Dendritic cell treated with granulocyte-macrophage colony-stimulating factor and Interleukin-4, amounts not matched to agents 40 ng/mL and 50 ng/mL, for 4 days (primary cell): ENCODE measurements at regions not wholly inside any gene's neighbourhood (a gene's known extent, or its start where the extent isn't known, plus 50 kb on each side); places are given as distances from the start of the nearest gene placed in this dataset.

Experiments
- H3K27ac Mint-ChIP-seq: one replicate; pipeline ENCODE4 v1.8.0; 2022; ENCODE audit warnings: mild to moderate bottlenecking, mixed read lengths
- H3K27me3 Mint-ChIP-seq: one replicate; pipeline ENCODE4 v1.8.0; 2022; ENCODE audit warnings: mild to moderate bottlenecking, mixed read lengths
- H3K36me3 Mint-ChIP-seq: one replicate; pipeline ENCODE4 v1.8.0; 2022; ENCODE audit warnings: low read depth, mixed read lengths
- H3K4me1 Mint-ChIP-seq: one replicate; pipeline ENCODE4 v1.8.0; 2022; ENCODE audit warnings: low read depth, mixed read lengths
- H3K4me3 Mint-ChIP-seq: one replicate; pipeline ENCODE4 v1.8.0; 2022; ENCODE audit warnings: mild to moderate bottlenecking, moderate library complexity, mixed read lengths
- H3K9me3 Mint-ChIP-seq: one replicate; pipeline ENCODE4 v1.8.0; 2022; ENCODE audit warnings: mixed read lengths
- intact Hi-C: fragments of 100-400 bp; cut with micrococcal nuclease; formaldehyde crosslinking; loops from one replicate; pipeline ENCODE4 v1.15.0; 2022

DNA sequence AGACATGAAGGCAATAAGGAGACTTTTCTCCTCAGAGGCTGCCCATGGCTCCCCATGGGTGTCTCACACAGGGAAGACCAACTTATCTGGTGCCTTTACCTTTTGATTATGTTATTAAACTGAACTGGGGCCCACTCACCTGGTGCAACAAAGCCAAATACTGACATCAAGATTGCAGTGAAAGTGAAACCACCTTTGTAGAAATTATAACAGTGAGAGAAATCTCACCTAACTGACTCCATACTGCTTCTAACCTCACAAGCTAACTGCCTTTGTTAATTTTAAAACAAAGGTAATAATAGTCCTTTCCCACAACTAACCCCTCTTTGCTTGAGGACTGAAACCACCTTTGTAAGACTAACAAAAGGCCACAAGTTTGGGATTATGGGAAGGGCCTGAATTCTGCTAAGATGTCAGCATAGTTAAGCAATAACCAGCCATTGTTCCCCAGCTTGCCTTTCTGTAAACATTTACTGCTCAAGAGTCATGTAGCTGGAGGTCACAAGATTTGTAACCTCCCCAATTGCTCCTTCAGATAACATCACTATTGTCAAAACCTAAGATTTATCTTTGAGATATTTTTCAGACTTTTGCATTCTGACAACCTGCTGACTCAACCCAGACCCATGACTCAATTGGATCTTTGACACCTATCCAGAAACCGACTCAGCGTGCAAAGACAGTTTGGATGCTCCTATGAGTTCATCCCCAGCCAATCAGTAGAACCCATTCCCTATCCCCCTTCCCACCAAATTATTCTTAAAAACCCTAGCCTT lies 420.3 kb upstream of the CFAP20DC start:
- no peaks in the 10 kb centered on the region for H3K27me3 Mint-ChIP-seq
- no peak overlapping the region for H3K27ac Mint-ChIP-seq
- no peak overlapping the region for H3K4me3 Mint-ChIP-seq
- no peaks in the 10 kb centered on the region for H3K4me1 Mint-ChIP-seq
- H3K9me3 Mint-ChIP-seq = peaks cover 9% of the 10 kb centered on the region
- intact Hi-C loops = no loop called here
- H3K36me3 Mint-ChIP-seq = no peaks in the 10 kb centered on the region

DNA sequence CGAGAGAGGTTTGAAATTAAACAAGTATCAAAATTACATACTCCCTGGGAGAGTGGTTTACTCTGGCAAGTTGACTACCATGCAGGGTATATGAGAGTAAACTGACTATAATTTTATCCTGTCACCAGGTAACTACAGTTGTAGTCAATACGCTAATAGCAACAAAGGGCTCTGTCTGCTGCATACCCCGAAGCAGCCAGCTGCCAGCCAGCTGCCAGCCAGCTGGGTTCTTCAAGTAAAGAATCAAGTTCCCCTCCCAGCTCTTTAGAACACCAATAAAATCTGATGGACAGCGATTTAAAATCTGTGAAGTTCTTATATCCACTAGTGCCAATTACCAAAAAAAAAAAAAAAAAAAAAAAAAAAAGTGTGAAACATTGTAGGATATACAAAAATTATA lies 417.7 kb upstream of the CFAP20DC start:
- Mint-ChIP-seq H3K36me3 (no peaks in the 10 kb centered on the region), H3K4me1 (no peaks in the 10 kb centered on the region), H3K4me3 (no peak overlapping the region), H3K27me3 (no peaks in the 10 kb centered on the region), H3K27ac (no peak overlapping the region), H3K9me3 (peaks cover 9% of the 10 kb centered on the region)
- intact Hi-C loops = no loop called here

DNA sequence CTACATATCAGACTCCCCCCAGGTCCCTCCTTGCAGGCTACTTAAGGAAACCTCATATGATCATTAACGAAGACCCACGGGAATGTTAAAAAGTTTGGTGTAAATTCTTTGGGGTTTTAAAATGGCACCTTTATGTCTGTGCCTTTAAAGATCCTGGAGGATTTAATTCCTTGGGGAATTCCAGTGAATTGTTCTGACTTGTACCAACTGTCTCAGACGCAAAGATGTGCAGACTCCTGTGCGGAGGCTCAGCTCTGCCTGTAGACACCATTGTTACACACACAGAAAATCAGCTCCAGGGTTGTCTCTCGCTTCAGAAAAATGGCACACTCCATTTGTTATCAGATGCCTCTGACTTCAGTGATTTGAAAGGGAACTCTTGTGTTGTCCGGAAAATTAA lies 414.4 kb upstream of the CFAP20DC start:
- Mint-ChIP-seq H3K9me3 (peaks cover 17% of the 10 kb centered on the region), H3K27me3 (no peaks in the 10 kb centered on the region), H3K36me3 (no peaks in the 10 kb centered on the region), H3K4me3 (no peak overlapping the region), H3K4me1 (no peaks in the 10 kb centered on the region), H3K27ac (no peak overlapping the region)
- intact Hi-C loops = no loop called here

DNA sequence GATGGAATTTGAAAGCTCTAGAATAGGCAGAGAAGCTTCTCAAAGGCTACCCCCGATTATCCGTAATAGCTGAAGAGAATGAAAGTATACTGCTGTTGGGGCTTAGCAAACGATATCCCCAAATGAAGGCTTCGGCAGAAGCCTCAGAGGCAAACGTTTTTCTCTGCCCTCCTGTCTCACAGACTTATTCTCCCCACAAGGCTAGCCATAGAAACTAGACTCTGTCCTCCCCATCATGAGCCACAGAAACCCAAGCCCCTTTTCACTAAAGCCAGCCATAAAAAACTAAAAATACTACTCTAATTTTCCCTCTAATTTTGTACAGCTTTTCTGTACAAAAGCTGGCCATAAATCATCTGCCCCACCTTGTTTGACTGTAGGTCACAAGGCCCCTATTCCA lies 413.4 kb upstream of the CFAP20DC start:
- no peak overlapping the region for H3K27ac Mint-ChIP-seq
- H3K36me3 Mint-ChIP-seq = no peaks in the 10 kb centered on the region
- H3K4me3 Mint-ChIP-seq = no peak overlapping the region
- intact Hi-C loops = no loop called here
- H3K27me3 Mint-ChIP-seq = no peaks in the 10 kb centered on the region
- H3K4me1 Mint-ChIP-seq = no peaks in the 10 kb centered on the region
- peaks cover 17% of the 10 kb centered on the region for H3K9me3 Mint-ChIP-seq

DNA sequence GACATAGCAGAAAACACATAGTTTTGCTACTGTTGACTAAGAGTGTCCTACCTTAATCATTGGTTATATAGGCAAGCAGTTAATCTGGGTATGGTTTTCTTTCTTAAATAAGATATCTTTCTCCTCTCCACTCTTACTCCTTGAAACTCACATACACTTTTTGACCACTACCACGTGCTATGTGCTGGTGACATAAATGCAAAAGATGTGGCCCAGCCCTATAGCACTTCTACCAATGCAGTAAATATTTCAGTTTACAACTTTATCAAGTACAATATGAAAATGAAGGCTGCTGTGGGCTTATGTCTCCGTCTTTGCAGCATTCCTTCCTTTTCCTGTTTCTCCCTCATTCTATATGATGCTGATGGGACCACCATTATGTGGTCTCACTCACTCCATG lies 410.2 kb upstream of the CFAP20DC start:
- Mint-ChIP-seq H3K4me1 (no peaks in the 10 kb centered on the region), H3K9me3 (peaks cover 17% of the 10 kb centered on the region), H3K27ac (no peak overlapping the region), H3K27me3 (no peaks in the 10 kb centered on the region), H3K36me3 (no peaks in the 10 kb centered on the region), H3K4me3 (no peak overlapping the region)
- intact Hi-C loops = no loop called here

DNA sequence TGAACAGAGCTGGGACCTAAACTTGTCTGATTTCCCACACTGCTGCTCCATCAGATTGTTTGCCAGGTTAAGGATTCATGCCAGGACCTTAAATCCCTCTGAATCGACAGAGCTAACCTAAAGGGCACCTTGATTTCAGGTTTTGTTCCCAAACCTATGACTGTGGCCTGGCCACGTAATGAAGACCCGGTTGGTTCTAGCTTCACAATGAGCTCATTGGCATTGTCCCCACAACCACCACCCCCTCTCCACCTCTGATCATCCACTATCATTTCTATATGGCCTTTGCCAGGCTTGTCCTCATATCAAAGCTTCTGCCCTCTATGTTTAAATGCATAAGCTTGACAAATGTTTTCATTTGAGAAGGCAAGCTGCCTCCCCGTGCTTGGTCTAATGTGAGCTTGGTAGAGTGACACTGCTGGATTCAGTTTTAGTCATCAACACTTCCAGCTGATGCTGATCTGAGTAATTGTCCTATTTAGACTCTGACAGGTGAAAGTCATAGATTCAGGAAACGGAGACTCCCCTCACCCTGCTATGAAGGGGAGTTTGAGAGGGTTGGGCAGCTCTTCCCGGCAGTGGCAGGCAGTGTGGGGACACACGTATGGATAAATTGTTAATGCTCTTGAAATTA lies 407.1 kb upstream of the CFAP20DC start:
- Mint-ChIP-seq H3K27me3 (no peaks in the 10 kb centered on the region), H3K36me3 (no peaks in the 10 kb centered on the region), H3K4me1 (peaks cover under 1% of the 10 kb centered on the region), H3K4me3 (no peak overlapping the region), H3K9me3 (peaks cover 16% of the 10 kb centered on the region), H3K27ac (no peak overlapping the region)
- intact Hi-C loops = no loop called here

DNA sequence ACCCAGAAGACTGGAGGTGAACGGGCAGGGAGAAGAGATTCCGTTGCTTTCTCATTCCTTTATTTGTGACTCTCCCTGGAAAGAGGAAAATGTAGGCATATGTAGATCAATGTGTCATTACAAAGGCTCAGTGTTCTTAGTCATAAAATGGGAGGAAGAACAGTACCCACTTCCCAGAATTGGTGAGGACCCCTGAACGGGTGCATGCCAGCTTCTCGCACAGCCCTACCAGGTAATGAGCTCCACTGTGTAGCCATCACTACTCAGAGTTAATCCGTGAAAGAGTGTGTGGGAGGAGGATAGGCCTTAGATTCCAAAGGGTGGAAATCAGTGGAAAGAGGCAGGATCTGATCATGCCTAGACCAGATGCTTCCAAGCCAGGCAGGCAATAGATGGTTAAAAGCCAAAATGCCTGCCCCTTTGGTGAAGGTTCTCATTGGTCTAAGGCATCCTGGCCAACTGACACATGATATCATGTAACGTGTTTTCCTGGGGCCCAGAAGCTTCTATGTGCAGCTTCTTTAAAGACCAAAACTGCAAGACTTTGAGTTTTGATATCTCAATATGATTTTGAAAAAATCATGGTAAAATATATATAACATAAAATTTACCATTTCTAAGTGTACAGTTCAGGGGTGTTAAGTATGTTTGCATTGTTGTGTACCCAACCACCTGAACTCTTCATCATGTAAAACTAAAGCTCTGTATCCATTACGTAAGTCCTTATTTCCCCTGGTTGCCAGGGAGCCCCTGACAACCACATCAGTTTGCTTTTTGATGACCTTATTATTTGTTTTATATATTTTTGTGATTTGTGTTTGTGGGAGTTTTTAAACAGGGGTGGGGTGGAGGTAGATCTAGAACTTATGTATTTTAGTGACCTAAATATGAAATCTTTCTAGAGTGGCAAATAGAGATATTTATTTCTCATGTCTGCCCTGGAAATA lies 402.2 kb upstream of the CFAP20DC start:
- H3K27ac Mint-ChIP-seq = no peak overlapping the region
- intact Hi-C loops = no loop called here
- no peaks in the 10 kb centered on the region for H3K9me3 Mint-ChIP-seq
- peaks cover 12% of the 10 kb centered on the region for H3K4me1 Mint-ChIP-seq
- no peaks in the 10 kb centered on the region for H3K27me3 Mint-ChIP-seq
- no peaks in the 10 kb centered on the region for H3K36me3 Mint-ChIP-seq
- H3K4me3 Mint-ChIP-seq = no peak overlapping the region

DNA sequence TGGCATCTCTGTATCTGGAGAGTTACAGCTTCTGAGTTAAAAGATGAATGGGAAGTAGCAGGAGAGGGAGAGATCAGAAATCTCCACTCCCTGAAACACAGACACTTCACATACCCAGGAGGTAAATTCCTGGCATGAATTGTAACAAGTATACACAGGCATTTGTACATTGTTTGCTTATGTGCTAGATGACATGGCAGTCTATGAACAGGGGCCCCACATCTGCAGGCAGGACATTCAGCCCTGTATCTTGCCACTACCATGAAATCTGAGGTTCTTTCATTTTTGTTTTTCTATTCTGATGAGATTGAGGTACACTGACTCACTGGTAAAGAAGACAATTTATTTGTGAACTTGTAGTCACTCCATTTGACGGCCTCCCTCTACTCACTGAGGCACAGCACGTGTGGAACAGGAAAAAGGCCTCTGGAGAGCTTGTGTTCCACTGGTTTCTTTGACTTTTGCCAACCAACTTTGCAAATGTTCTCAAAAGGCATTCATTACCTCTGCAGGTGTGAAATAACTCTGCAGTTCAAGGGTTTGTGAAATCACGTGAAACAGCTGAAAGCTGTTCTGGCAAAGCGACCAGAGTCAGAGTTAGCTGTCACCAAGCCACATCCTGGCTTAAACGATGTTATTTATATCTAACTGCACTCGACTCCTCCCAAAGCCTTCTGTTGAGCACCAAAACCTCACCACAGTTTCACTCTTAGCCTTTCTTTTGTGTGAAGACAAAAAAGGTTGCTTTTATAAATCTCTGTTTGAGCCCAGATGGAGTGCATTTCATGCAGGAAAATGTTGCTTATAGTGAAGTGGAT lies 401.3 kb upstream of the CFAP20DC start:
- intact Hi-C loops = no loop called here

DNA sequence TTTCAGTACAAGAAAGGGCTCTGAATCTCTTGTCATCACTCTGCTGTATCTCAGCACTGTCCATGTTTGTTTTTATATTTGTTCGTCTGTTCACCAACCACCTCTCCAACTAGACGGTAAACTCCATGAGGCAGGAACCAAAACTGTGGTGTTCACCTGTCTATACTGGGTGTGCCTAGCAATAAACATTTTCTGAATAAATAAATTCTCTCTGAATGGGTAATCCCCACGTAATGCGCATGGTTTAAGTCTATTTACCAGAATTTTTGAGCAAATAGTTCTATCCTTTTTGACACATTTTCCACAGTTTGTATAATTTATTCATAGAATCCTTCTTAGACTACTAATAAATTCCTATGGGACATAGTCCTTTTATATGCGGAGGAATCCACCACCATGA lies 400.6 kb upstream of the CFAP20DC start:
- intact Hi-C loops = no loop called here
- H3K4me3 Mint-ChIP-seq = no peak overlapping the region
- no peaks in the 10 kb centered on the region for H3K27me3 Mint-ChIP-seq
- no peak overlapping the region for H3K27ac Mint-ChIP-seq
- no peaks in the 10 kb centered on the region for H3K36me3 Mint-ChIP-seq
- peaks cover 12% of the 10 kb centered on the region for H3K4me1 Mint-ChIP-seq
- no peaks in the 10 kb centered on the region for H3K9me3 Mint-ChIP-seq

More for the DNA sequence above, 401.3 kb upstream of the CFAP20DC start:
- Mint-ChIP-seq H3K27ac (no peak overlapping the region), H3K9me3 (no peaks in the 10 kb centered on the region), H3K36me3 (no peaks in the 10 kb centered on the region), H3K4me3 (no peak overlapping the region), H3K27me3 (no peaks in the 10 kb centered on the region), H3K4me1 (peaks cover 12% of the 10 kb centered on the region)

DNA sequence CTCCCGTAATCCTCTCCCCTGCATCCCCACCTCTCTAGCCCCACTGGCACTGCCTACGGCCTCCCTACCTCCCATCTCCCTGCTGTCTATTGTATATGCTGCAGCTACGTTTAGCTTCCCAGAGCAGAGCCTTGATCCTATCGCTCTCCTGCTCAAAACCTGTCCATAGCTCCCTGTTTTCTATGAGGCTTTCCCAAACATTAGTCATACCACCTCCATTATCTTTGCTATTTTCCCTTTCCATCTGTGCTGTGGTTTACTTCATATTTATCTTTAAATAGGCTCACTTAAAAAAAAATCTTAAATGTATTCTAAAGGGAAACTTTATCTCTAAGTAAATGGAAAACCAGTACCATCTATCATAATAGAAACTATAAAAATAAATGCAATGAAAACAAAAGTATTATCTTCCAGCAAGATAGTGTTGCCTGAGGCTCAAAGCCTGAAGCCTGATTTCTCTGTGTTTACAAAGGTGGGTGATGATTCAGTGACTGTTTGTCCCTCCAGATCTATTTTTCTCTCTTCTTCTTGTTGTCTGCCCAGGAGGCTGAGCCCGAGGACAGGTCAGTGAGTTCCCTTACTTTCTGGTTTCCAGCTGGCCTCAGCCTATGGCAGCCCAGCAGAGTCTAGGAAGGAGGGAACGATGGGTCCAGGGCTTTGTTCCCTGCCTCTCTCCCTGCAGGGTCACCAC lies 397.1 kb upstream of the CFAP20DC start:
- no peaks in the 10 kb centered on the region for H3K36me3 Mint-ChIP-seq
- H3K4me3 Mint-ChIP-seq = no peak overlapping the region
- H3K9me3 Mint-ChIP-seq = no peaks in the 10 kb centered on the region
- H3K27ac Mint-ChIP-seq = no peak overlapping the region
- H3K4me1 Mint-ChIP-seq = peaks cover 11% of the 10 kb centered on the region
- intact Hi-C loops = no loop called here
- H3K27me3 Mint-ChIP-seq = no peaks in the 10 kb centered on the region

DNA sequence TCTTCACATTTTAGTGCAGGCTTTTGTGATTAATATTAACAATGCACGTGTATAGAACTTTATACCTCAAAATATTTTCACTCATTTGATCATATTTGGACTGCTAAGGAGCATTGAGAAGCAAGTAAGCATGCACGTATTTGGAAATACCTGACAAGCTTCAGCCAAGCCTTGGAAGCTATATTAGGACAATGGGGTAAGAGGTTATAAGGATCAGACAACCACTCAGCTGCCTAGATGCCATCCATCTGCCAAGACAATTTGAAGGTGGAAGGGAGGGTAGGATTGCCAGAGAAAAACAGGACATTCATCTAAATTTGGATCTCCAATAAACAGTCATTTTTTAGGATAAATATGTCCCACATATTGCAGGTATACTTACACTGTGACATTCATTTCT lies 394.9 kb upstream of the CFAP20DC start:
- H3K9me3 Mint-ChIP-seq = no peaks in the 10 kb centered on the region
- H3K4me3 Mint-ChIP-seq = no peak overlapping the region
- no peak overlapping the region for H3K27ac Mint-ChIP-seq
- peaks cover 5% of the 10 kb centered on the region for H3K4me1 Mint-ChIP-seq
- H3K27me3 Mint-ChIP-seq = no peaks in the 10 kb centered on the region
- no peaks in the 10 kb centered on the region for H3K36me3 Mint-ChIP-seq
- intact Hi-C loops = no loop called here

DNA sequence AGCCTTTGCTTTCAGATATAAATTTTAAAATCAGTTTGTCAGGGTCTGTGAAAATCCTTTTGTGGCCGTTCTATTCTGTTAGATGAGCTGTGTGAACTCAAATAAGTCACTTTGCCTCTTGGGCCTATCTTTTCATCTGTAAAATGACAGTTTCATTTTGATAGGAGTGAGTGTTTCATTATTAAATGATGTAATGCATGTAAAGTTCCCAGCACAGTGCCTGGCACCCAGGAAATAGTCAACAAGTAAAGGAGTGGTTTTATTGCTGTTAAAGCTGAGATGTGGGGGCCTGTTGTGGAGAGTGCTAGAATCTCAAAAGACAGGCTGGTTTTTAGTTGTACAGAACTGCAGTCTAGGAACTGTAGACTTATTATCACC lies 394.5 kb upstream of the CFAP20DC start:
- H3K27ac Mint-ChIP-seq = no peak overlapping the region
- H3K4me1 Mint-ChIP-seq = peaks cover 5% of the 10 kb centered on the region
- no peaks in the 10 kb centered on the region for H3K9me3 Mint-ChIP-seq
- H3K27me3 Mint-ChIP-seq = no peaks in the 10 kb centered on the region
- H3K36me3 Mint-ChIP-seq = no peaks in the 10 kb centered on the region
- intact Hi-C loops = no loop called here
- H3K4me3 Mint-ChIP-seq = no peak overlapping the region

DNA sequence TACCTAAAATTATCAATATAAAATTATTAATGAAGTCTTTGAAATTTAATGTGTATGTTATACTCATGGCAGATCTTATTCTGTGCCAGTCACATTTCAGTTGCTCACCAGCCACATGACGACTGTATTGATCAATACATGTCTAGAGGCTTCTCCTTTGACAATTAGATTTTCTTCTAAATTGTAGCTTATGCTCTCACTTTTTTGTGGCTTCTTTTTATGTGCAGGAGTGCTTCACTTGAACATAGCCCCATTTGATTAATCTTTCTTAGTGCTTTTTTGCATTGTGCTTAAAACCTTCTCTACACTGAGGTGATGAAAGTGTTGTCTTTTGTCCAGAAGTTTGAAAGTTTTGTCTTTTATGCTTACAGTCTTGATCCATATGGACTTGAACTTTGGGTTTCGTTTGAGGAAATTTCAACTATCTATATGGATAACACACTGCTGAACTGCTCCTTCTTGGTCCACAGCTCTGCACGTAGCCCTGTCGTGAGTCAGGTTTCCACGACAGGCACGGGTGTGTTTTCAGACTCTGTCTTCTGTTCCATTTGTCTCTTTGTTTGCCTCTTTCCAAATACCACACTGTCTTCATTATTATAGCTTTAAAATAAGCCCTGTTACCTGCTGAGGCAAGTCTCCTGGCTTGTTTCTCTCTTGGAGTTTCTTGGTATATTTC lies 393.9 kb upstream of the CFAP20DC start:
- intact Hi-C loops = no loop called here
- Mint-ChIP-seq H3K4me3 (no peak overlapping the region), H3K27ac (no peak overlapping the region), H3K4me1 (peaks cover 8% of the 10 kb centered on the region), H3K36me3 (no peaks in the 10 kb centered on the region), H3K27me3 (no peaks in the 10 kb centered on the region), H3K9me3 (no peaks in the 10 kb centered on the region)
